ENCODE measurements at regions not wholly inside any gene's neighbourhood (a gene's known extent, or its start where the extent isn't known, plus 50 kb on each side); places are given as distances from the start of the nearest gene placed in this dataset.
A peak's percentile ranks its signal among the peaks of the same experiment; 100 is the strongest.

DNA sequence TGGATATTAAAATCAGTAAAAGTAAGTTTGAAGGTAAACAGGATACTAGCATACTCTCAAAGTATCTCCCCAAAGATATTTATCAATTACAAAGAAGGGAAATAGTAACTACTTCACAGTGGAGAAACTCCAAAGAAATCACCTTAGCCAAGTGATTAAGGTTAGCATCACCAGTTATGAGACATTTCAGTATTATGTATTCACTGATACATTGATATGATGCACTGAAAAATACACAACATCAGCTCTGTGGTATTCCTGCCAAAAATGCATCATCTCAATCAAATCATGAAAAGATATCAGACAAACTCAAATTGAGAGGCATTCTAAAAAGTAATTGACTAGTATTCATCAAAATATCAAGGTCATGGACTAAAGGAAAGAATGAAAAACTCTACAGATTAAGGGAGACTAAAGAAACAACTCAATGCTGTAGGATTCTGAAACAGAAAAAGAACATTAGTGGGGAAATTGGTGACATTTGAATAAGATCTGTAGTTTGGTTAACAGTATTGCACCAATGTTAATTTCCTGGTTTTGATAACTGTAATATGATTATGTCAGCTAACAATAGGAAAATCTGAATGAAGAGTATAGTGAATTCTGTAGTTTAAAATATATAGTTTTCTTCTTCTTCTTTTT lies 215.4 kb downstream of the UACA start:
- DNase-seq = no peak

DNA sequence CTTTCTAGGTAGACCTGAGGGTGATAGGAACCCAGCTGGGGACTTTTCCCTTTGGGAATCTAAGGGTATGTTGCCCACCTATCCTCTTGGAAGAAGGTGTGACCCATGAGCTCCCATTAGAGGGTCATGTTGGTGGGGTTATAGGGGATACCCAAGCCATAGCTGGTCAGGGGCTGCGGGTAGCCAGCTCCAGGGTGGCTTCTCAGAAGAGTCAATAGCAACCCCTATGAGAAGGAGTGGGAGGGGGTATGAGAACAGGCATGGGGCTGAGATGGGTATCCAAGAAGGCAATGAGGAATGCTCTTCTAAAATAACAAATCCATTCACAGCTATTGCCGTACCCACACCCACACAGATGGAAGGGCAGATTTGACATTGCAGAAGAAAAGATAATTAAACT lies 217.8 kb downstream of the UACA start:
- DNase-seq = no peak

DNA sequence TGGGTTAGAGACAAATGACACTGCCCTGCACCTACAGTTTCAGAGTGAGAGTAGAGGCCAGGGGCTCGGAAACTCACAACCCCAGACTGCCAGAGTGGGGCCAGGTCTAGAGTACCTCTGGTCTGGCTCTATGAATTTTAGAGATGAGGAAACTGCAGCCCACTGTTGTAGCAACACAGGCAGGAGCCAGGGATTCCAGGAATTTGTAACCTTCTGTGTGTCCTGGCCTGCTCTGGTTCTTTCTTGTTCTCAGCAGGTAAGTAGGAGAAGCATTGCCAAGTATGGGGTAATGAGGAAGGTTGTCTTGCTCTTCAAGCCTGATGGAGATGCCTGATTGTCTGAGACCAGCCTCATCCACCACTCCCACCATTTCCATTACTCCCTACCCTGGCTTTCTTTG lies 221.8 kb downstream of the UACA start:
- no peak for DNase-seq

DNA sequence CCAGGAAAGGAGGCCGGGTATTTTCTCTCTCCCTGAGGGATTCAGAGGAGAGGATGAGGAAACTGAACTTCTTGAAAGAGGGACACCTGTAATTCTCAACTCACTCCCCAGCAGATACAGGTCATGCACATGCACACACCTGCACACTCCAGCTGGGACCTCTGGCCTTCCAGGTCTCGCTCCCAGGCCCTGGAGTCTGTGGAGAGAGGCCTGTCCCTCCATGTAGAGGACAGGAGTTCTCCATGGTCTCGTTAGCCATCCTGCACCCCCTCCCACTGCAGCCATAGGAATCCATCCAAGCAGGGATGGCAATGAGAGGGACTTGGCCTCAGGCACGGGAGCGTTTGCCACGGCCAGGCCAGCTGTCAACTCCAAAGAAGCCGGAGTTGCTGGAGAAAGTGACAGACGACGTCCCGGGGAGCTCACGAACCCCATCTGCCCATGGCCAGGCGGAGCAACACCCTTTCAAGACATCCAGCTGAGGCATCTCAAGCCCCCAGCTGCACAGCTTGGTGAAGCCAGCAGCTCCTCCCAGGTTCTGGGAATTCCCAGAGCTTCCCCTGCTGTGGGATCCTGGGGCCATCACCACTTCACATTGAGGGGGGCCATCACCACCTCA lies 223.3 kb downstream of the UACA start:
- no peak for DNase-seq

DNA sequence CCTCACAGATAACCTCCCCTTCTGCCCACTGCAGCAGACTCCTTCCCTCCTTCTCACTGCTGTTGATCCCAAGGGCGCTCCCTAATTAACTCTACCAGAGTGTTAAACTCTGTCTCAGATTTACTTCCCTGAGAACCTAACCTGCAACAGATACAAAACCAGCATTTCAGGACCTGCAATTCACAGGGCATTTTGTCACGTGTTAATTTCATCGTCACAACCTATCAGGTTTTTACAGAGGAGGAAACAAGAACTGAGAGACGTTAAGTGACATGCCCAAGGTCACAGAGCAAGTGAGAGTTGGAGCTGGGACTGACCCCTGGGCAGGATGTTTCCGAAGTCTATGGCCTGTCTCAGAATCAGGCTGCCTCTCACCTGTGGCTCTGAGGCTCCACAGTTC lies 223.9 kb downstream of the UACA start:
- DNase-seq = no peak

DNA sequence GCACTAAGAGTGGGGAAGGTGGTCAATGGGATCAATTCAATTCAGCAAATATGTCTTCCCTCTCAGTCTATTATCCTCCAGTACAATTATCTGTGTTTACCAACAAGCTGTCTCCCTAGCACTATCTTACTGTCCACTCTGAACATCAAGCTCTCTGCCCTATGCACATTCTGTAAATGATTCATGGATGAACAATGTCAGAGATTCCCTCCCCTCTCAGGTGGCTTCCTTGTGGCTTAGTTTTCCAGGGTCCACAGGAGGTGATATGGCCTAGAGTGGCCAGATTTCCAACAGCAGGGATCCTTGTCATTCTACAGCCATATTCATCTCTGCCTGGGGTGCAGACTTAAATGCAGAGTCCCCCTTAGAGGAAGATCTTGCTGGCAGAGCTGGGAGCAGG lies 225.1 kb downstream of the UACA start:
- DNase-seq = no peak

DNA sequence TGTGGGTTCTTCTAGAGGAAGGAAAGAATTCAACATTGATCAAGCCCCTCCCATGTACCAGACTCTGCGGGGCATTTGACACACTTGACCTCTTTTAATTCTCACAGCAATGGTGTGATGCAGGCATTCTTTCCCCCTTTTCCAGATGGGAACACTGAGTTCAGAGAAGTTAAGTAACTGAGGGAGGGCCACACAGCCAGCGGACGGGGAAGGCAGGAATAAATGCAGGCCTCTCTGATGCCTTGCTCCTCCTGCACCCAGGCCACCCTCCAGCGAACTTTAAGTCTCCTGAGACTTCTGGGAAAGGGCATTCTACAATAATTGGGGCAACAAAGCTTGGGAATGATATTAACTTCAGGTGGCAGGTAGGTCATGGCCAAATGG lies 227.4 kb downstream of the UACA start:
- no peak for DNase-seq

DNA sequence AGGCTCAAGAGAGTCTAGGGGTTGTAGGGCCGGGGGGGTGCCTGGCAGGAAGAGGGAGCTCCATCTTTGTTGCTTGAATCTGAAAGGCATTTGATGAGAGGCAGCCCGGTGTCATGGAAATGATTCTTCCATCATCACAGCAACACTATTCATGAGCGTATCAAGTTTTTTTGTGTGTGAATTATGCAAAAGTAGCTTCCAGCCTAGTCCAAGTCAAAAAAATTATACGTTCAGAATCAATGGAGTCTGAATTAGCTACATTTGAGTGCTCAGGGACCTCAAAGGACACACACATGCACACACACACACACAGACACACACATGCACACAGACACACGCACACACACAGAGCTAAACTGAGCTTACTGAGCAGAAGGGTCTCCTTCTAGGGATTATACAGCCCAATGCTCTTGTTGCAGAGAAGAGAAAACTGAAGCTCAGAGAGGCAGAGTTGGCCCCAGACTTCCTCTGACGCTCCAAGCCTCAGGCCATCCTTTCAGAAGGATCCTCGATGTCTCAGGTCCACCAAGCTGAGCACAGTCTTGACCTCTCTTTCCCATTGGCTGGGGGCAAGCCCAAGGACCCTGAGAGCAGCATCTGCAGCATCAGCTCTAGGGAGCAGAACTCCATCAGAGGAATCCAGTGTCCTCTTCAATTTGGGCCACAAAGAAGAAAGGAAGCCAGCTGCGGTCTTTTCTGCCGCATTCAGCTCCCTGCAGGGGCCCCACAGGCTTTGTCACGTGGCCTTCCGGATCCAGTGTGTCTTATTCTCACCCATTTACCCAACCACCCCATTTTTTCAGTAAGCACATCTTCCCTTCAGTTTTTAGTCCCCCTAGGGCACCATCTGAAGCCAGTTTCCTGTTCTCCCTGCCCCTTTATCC lies 228.0 kb downstream of the UACA start:
- no peak for DNase-seq

DNA sequence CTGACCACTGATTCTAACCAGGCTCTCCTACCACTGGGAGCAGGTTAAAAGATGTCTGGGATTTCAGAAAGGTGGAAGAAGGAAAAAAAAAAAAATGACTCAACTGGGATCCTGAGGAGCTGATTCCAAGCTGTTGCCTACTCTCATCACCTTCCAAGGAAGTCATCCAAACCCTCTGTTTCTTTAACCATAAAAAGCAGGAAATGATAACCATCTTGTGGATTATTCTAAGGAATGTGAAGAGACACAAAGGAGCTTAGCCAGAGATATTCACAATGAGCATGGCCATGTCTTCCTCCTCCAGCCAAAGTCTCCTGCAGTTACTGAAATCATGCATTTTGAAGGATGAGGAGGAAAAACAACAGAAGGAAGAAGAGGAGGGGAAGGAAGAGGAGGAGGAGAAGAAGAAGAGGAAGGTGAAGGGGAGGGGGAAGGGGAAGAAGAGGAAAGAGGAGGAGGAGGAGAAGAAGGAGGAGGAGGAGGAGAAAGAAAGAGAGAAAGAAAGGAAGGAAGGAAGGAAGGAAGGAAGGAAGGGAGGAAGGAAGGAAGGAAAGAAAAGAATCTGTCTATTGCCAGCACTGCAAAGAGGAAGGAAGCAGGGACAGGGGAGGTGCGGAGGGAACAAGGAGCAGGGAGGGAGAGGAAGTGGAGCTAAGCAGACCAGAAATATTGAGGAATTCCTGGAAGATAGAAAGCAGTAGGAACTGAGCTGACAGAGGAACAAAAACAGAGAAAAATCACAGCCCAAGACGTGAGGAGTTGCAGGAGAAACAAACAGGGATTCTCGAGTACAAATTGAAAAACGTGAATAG lies 229.2 kb downstream of the UACA start:
- DNase-seq = no peak

DNA sequence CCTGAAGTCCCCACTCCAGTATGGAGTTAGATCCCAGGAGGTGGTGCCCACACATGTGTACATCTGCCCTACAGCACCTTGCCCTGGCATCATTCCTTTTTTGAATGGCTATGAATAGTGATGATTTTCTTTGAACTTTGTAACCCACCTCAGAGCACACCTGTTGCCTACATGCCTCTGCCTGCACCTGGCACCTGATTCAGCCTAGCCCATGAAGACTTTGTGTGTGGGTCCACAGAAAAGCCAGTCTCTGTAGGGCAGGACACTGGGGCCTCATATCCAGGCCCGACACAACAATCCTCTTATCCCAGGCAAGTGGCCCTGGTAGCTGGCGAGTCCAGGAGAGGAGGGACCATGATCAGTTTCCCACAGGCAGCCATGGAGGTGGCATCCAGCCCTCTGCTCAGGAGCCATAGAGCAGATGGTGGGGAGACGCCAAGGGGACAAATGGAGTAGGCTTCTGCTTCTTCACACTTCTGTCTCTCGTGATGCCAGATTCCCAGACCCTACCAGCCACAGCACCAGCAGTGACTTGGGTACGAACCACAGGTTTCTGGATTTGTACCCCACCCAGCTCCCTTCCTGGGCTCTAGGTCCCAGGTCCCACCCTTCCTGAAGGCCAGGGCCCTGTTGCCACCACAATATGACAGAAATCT lies 230.7 kb downstream of the UACA start:
- no peak for DNase-seq

DNA sequence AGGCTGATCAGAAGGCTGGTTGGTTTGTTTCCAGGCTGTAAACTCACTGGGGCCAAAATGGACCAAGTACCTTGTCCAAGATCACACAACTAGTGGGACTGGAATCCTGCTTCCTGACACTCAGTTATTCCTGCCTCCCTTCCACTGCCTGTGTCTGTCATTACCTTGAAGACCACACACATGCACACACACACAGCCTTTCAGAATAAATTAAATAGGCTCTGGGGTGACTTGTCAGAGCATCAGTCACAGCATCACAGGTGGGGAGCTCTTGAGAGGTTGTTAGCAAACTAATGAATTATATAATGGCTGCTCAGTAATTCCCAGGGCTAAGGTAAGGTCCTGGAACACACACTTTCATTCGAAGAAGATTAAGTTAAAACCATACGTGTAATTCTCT lies 231.8 kb downstream of the UACA start:
- DNase-seq = no peak

DNA sequence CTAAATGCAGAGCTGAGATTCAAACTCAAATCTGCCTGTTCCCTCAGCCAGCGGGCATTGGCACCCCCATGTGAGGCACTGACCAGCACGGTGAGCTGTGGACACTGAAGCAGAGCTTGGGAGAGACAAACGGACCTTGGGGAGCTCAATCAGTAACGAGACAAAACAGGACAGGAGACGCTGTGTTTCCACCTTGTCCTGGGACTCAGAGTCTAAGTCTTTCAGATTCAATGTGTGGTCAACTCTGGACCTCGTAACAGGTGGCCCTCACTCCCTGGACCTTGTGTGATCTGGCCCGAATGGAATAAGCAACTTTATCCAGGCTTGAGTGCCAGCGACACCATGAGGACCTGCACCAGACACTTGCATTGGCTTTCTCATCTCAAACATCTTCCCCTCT lies 232.5 kb downstream of the UACA start:
- DNase-seq = no peak

DNA sequence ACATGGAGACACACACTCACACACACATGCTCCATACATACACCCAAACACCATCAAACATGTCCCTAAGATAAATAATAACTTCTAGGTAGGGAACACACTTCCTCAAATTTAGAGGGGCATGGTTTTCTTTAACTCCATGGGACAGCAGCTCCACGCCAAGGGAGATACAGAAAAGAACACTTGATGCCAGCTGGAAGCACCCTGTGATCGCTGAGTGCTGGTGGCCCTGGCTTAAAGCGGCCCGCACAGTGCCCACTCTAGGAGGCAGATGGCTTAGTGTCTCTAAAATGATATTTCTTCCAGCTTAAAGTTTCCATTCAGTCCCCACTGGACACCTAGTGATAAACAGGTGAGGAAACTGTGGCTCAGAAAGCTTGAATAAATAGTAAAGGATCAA lies 232.9 kb downstream of the UACA start:
- DNase-seq = no peak

DNA sequence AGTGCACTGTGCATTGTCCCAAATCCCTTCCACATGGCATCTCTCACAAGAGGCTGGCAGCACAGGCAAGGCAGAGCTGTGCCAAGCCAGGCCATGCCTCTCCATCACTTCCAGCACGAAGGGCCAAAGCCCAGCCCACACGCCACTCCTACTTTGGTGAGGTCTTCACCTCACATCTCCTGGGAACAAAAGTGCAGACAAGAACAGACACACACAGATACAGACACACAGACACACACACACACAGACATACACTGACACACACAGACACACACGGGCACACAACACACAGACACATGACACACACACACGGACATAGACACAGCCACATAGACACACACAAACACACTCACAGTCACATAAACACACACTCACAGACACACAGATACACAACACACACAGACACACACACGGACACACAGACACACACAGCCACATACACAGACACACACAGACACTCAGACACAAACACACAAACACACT lies 233.3 kb downstream of the UACA start:
- no peak for DNase-seq

DNA sequence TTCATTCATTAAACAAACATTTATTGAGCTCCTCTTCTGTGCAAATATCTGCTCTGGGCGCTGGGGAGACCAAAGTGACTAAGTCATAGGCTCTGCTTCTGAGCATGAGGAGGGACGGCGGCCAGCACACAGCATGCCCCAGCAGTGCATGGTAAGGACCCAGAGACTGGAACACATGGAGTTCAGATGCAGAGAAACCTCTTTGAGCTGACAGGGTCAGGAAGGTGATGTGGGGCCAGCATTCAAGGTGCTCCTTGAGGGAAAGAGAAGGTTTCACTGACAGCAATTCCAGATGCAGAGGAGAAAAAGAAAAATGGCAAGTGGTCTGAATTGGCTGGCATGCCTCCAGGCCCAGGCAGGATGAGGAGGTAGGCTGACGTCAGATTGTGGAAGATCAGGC lies 234.5 kb downstream of the UACA start:
- DNase-seq = no peak

DNA sequence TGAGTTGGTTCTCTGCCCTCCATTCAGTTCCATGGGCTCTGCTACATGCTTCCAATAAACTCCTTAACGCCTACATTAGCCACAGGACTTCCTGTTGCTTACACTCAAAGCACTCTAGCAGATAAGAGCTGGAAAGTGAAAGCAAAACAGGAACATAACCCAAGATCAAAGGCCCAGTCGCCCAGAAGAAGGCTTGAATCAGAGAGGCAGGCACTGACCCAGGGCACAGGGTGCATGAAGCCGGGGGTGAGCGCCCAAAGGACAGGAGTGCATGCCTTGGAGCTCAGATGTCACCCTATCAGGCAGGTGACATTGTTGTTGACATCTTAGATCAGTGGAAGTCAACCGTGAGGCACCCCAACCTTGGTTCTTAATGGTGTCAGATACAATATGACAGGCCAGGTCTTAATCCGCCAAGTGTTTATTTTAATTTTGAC lies 235.1 kb downstream of the UACA start:
- peak; percentile 23 for DNase-seq

DNA sequence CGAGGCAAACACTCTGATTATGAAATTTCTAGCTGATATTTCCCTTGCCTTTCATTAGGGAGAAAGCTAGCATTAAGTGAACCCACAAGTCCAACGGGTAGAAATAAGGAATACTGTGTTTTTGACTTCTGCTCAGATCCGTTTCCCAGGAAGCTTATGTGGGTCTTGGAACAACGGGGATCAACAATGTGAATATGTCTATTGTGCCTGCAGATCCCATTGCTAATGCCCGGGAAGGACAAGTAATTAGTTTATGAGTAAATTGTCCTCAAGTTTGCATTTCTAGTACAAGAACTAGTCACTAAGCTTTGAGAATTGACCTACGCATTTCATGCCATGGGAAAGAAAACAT lies 236.4 kb downstream of the UACA start:
- DNase-seq = no peak

DNA sequence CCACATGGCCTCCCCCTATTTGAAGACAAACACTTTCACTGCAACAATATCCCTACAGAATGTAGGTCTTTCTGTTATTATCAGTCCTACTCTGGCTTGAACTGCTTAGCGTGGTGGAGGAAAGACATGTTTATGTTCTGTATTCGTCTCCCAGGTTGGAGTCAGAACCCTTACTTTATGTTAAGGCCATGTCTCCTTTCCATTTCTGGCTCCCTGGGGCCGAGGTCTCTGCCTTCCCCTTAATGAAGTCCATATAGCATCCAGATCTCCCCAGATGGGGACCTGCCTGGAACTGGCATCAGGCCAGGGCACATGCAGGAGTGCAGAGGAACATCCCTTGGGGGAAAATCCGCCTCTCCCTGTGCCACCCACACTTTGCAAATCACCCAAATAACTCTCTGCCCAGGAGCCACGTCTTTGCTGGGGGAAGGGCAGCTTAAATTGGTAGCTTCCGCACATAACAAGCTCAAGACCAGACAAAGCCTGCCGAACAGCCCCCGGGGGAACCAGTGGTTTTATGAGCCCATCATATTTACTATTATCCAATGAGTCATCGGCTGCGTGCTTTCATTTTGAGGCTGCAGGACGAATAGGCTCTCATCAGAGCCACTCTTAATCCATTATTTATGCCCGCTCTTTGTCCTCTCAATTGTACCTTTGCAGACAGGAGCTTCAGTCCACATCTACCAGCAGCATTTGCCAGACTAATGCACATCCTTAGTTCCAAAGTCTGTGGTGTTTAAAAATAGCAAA lies 237.0 kb downstream of the UACA start:
- peak; percentile 94 for DNase-seq

DNA sequence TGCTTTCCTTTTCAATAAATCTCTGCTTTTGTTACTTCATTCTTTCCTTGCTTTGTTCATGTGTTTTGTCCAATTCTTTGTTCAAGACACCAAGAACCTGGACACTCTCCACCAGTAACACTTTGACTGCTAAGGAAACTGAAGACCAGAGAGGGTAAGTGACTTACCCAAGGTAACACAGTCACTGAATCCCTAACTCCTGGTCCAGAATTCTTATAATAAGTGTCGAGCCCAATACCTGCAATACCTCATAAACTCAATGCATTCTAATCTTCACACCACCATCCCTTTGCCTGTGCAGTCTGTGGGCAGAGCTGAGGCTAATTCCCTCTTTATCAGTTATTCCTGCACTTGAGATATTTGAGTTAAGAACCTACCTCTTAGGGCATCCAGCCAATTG lies 237.8 kb downstream of the UACA start:
- no peak for DNase-seq

DNA sequence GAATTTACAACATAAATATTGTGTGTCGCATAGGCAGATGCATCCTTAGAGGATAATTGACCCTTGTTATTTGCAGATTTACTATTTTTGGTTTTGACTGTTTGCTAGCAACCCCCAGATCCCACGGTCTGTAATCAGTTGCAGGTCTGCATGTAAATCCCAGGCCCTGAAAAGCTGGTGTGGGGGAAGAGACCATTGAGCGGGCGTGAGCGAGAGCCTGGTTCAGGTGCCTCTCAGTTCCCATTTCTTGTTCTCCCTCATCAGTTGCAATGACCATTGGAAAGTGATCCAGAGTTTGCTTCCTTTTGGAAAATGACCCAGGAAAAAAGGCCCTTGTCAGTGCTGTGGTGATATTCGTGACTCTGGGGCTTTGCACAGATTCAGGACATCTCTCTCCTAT lies 238.9 kb downstream of the UACA start:
- no peak for DNase-seq

DNA sequence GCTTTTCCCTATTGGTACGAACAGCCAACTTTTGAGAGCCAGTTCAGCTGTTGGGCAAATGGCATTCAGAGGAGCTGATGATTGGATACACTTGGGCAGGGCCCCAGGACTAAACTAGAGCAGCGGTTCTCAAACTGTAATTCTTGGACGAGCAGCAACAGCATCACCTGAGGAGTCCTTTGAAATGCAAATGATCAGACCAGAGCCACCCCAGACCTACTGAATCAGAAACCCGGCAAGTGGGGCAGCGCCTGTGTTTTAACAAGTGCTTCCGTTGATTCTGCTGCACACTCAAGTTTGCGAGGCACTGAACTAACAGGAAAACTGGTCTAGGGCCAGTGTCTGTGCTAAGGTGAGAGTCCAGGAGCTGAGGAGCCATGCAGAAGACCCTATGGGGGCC lies 239.7 kb downstream of the UACA start:
- DNase-seq = peak; percentile 32

DNA sequence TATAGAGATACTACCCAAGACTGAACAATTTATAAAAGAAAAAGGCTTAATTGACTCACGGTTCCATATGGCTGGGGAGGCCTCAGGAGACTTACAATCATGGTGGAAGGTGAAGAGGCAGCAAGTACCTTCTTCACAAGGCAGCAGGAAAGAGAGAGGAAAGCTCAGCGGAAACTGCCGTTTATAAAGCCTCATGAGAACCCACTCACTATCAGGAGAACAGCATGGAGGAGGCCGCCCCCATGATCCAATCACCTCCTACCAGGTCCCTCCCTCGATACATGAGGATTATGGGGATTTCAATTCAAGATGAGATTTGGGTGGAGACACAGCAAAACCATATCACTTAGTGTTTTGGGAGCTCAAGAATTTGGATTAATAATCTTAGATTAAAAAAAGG lies 240.2 kb downstream of the UACA start:
- DNase-seq = no peak
